Activated T-cell treated with anti-CD3 and anti-CD28 coated beads, Interleukin-2, amount 50 U/mL, for 24 hours (primary cell): ENCODE measurements at regions not wholly inside any gene's neighbourhood (a gene's known extent, or its start where the extent isn't known, plus 50 kb on each side); places are given as distances from the start of the nearest gene placed in this dataset.
"Not testable (repeated sequence)": the region's sequence is repeated elsewhere in the genome, so short reads cannot be mapped to it uniquely, and the experiment has no call there.

Experiments
- DNase-seq: peaks from one replicate; pipeline ENCODE4 v3.0.0-alpha.2; 2020
- H3K27ac Mint-ChIP-seq: 2 replicates; pipeline ENCODE4 v1.8.0; 2020; ENCODE audit warnings: mild to moderate bottlenecking, mixed read lengths
- H3K27me3 Mint-ChIP-seq: 2 replicates; pipeline ENCODE4 v1.8.0; 2020; ENCODE audit warnings: mixed read lengths
- H3K36me3 Mint-ChIP-seq: 2 replicates; pipeline ENCODE4 v1.8.0; 2020; ENCODE audit warnings: low read depth, mixed read lengths
- H3K4me1 Mint-ChIP-seq: 2 replicates; pipeline ENCODE4 v1.8.0; 2020; ENCODE audit warnings: low read depth, mixed read lengths
- H3K4me3 Mint-ChIP-seq: 2 replicates; pipeline ENCODE4 v1.8.0; 2020; ENCODE audit warnings: mild to moderate bottlenecking, moderate library complexity, mixed read lengths
- H3K9me3 Mint-ChIP-seq: 2 replicates; pipeline ENCODE4 v1.8.0; 2020; ENCODE audit warnings: mixed read lengths

DNA sequence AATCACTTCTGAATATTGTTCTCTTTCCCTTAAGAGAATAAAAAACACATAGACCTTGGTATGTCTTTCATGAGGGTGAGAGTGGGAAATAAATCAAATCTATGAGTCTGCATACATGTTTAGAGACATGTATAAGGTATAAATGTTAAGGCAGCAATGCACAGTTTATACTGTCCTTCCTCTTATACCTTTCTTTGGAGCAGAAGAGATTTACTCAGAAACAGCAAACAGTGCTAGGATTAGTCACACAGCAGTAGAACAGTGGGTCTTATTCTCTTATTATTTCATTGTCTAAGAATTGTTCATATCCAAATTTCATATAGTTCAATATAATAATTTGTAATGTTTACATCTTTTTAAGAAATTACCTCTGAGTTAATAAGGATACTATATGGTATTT is 126.7 kb upstream of the TMEM196 start:
- no peaks in the 10 kb centered on the region for H3K27me3 Mint-ChIP-seq
- no peaks in the 10 kb centered on the region for H3K36me3 Mint-ChIP-seq
- peaks cover 11% of the 10 kb centered on the region for H3K9me3 Mint-ChIP-seq
- no peak overlapping the region for H3K27ac Mint-ChIP-seq
- DNase-seq = no peak
- H3K4me1 Mint-ChIP-seq = no peaks in the 10 kb centered on the region
- H3K4me3 Mint-ChIP-seq = no peak overlapping the region

GRCh38 chr7:19899529-19899928 is 126.1 kb upstream of the TMEM196 start:
- Mint-ChIP-seq H3K9me3 (peaks cover 11% of the 10 kb centered on the region), H3K36me3 (no peaks in the 10 kb centered on the region), H3K4me1 (no peaks in the 10 kb centered on the region), H3K27me3 (no peaks in the 10 kb centered on the region), H3K27ac (no peak overlapping the region), H3K4me3 (no peak overlapping the region)
- no peak for DNase-seq

GRCh38 chr7:19882893-19883292 is 109.5 kb upstream of the TMEM196 start:
- not testable (repeated sequence) for H3K27ac Mint-ChIP-seq, H3K9me3 Mint-ChIP-seq, H3K36me3 Mint-ChIP-seq, DNase-seq, H3K4me1 Mint-ChIP-seq, H3K27me3 Mint-ChIP-seq, H3K4me3 Mint-ChIP-seq

DNA sequence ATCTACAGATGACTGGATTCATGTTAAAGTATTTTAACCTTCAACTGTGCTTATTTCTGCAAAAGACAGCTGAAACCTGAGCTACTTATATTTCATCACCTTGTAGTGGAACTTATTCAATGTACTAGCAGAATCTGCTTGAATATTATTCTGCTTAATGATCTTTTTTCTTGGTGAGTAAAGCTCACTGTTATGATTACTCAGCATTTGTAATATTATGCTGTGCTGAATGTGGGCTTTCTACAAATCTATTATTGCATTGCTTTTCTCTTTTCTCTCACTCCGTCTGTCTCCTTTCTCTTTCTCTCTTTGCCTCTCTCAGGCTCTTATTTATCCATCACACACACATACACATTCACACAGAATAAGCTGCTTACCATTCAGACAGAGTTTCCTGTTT is 98.7 kb upstream of the TMEM196 start:
- no peaks in the 10 kb centered on the region for H3K27me3 Mint-ChIP-seq

DNA sequence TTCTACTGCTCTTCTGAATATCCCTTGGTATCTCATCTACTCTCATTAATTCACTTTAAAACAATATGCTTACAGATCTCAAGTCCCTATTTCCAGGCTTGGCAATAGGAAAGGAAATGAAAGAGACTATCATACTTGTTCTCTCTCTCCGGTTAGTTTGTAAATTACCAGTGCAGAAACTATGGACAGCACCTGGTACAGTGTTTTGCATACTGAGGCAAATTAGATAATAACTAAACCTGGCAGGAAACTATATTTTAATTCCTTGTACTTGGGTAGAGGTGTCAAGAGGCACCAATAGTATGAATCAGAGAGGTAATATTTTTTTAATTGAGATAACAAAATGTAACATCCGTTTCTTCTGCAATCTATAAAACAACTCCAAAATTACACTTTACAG is 97.7 kb upstream of the TMEM196 start:
- DNase-seq = no peak
- H3K36me3 Mint-ChIP-seq = no peaks in the 10 kb centered on the region
- no peaks in the 10 kb centered on the region for H3K4me1 Mint-ChIP-seq
- no peaks in the 10 kb centered on the region for H3K27me3 Mint-ChIP-seq
- no peak overlapping the region for H3K4me3 Mint-ChIP-seq
- H3K9me3 Mint-ChIP-seq = no peaks in the 10 kb centered on the region
- H3K27ac Mint-ChIP-seq = no peak overlapping the region

More for the DNA sequence above, 98.7 kb upstream of the TMEM196 start:
- DNase-seq = no peak
- no peaks in the 10 kb centered on the region for H3K4me1 Mint-ChIP-seq
- H3K27ac Mint-ChIP-seq = no peak overlapping the region
- H3K9me3 Mint-ChIP-seq = no peaks in the 10 kb centered on the region
- H3K4me3 Mint-ChIP-seq = no peak overlapping the region
- H3K36me3 Mint-ChIP-seq = no peaks in the 10 kb centered on the region

DNA sequence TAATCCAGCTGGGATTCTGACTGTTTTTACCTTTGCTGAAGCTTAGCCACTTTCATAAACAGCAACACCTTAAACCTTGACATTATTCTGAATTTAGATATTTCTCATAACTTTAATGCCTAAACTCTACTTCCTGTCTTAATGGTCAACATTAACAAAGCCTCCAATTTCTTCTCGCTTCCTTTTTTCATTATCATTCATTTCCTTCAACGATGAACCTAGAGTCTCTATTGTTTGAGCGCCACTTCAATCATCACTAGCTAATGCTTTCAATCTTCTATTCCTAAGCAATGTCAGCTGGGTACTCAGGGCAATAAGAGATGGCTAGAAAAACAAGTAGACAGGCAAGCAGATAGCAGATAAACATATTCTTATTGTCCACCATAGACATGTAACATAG is 96.6 kb upstream of the TMEM196 start:
- Mint-ChIP-seq H3K27me3 (no peaks in the 10 kb centered on the region), H3K36me3 (no peaks in the 10 kb centered on the region), H3K4me3 (no peak overlapping the region), H3K9me3 (no peaks in the 10 kb centered on the region), H3K4me1 (no peaks in the 10 kb centered on the region), H3K27ac (no peak overlapping the region)
- DNase-seq = no peak

DNA sequence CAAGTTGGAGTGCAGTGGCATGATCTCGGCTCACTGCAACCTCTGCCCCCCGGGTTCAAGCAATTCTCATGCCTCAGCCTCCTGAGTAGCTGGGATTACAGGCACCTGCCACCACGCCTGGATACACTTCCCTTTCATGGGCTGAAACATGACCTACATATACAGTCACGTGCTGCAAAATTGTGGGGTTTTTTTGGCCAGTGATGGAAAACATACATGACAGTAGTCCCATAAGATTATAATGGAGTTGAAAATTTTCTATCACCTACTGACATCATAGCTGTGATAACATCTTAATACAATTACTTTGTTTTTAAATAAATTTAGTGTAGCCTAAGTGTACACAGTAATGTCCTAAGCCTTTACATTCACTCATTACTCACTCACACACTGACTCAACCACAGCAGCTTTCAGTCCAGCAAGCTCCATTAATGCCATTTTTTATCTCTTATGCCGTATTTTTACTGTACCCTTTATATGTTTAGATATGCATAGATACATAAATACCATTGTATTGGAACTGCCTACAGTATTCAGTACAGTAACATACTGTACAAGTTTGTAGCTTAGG is 79.9 kb upstream of the TMEM196 start:
- Mint-ChIP-seq H3K27ac (no peak overlapping the region), H3K9me3 (no peaks in the 10 kb centered on the region), H3K27me3 (no peaks in the 10 kb centered on the region), H3K4me3 (no peak overlapping the region), H3K4me1 (no peaks in the 10 kb centered on the region), H3K36me3 (no peaks in the 10 kb centered on the region)
- no peak for DNase-seq

- no peaks in the 10 kb centered on the region for H3K36me3 Mint-ChIP-seq
- no peak overlapping the region for H3K4me3 Mint-ChIP-seq
- no peak overlapping the region for H3K27ac Mint-ChIP-seq
- DNase-seq = no peak
- H3K9me3 Mint-ChIP-seq = no peaks in the 10 kb centered on the region
- H3K27me3 Mint-ChIP-seq = no peaks in the 10 kb centered on the region
- no peaks in the 10 kb centered on the region for H3K4me1 Mint-ChIP-seq
These were observed 78.8 kb upstream of the TMEM196 start for GRCh38 chr7:19852192-19852591.

DNA sequence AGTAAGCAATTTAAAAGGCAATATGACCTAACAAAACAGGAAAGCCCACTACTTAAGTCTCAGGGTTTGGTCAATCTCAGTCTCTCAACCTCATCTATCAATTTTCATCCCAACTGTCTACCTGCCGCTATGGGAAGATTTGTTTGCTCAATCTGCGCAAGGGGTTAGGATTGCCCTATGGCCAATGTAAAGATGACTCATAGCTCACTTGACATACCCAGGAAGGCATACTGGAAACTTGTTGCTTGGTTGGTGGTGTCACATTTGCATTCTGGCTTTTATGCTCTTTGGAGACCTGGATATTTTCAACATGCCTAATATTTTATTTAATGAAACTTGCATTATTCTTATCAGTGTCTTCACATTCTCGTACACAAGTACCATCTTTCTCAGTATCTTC is 78.1 kb upstream of the TMEM196 start:
- Mint-ChIP-seq H3K9me3 (no peaks in the 10 kb centered on the region), H3K36me3 (no peaks in the 10 kb centered on the region), H3K4me1 (no peaks in the 10 kb centered on the region), H3K27ac (no peak overlapping the region), H3K27me3 (no peaks in the 10 kb centered on the region), H3K4me3 (no peak overlapping the region)
- DNase-seq = no peak

DNA sequence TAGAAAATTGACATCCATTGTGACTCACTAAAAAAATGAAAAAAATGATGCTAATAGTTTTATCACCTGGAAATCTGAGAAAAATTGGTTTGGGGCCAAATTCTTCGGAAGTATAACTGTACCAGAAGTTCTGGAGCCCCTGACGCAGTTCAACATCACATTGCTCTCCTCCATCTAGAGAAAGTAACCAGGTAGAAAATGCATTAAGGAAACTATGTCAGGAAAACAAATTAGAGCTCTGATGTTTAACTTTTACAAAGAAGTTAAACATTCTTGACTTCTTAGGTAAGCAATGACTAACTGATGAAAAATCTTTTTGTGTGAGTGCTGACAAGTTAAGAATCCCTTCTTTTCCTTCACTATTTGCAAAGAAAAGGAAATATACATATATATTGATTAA is 61.1 kb upstream of the TMEM196 start:
- no peaks in the 10 kb centered on the region for H3K4me1 Mint-ChIP-seq

GRCh38 chr7:19830604-19831003 is 57.2 kb upstream of the TMEM196 start:
- DNase-seq = no peak
- no peak overlapping the region for H3K4me3 Mint-ChIP-seq
- no peak overlapping the region for H3K27ac Mint-ChIP-seq
- no peaks in the 10 kb centered on the region for H3K9me3 Mint-ChIP-seq
- no peaks in the 10 kb centered on the region for H3K4me1 Mint-ChIP-seq
- no peaks in the 10 kb centered on the region for H3K27me3 Mint-ChIP-seq
- no peaks in the 10 kb centered on the region for H3K36me3 Mint-ChIP-seq

More for the DNA sequence above, 61.1 kb upstream of the TMEM196 start:
- Mint-ChIP-seq H3K9me3 (no peaks in the 10 kb centered on the region), H3K36me3 (no peaks in the 10 kb centered on the region), H3K4me3 (no peak overlapping the region), H3K27me3 (no peaks in the 10 kb centered on the region), H3K27ac (no peak overlapping the region)
- no peak for DNase-seq
